ENCODE measurements at regions not wholly inside any gene's neighbourhood (a gene's known extent, or its start where the extent isn't known, plus 50 kb on each side); places are given as distances from the start of the nearest gene placed in this dataset.

DNA sequence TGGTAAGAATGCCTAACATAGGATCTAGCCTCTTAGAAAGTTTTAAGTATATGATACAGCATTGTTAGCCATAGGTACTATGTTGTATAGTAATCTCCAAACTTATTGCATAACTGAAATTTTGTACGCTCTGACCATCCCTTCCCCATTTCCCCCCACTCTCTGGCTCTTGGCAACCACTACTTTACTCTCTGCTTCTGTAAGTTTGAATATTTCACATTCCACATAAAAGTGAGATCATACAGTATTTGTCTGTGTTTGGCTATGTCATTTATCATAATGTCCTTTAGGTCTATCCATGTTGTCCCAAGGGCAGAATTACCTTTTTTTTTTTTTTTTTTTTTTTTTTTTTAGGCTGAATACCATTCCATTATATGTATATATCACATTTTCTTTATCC, 396.9 kb downstream of the DLEU7 start:
- Histone ChIP-seq H3K36me3 (ENCODE audit: low read length) (no peaks in the 10 kb centered on the region), H3K9me3 (ENCODE audit: insufficient read depth, low read length) (no peaks in the 10 kb centered on the region), H4K20me1 (ENCODE audit: low read depth, low read length) (no peaks in the 10 kb centered on the region), H3K9me2 (replicated peaks; ENCODE audit: insufficient read depth, low read length) (no peaks in the 10 kb centered on the region), H3K27me3 (ENCODE audit: low read length) (no peaks in the 10 kb centered on the region), H3K4me2 (ENCODE audit: low read depth, low read length, poor library complexity, severe bottlenecking) (no peak overlapping the region), H2AFZ (ENCODE audit: low read depth, low read length, severe bottlenecking) (no peak overlapping the region), H3K4me3 (ENCODE audit: insufficient read depth, low read length, poor library complexity, severe bottlenecking) (no peak overlapping the region), H3K9ac (ENCODE audit: low read length) (no peak overlapping the region), H3K27ac (ENCODE audit: low read depth, low read length) (no peak overlapping the region), H3F3A (ENCODE audit: insufficient read depth) (no peaks in the 10 kb centered on the region), H3K79me2 (ENCODE audit: insufficient read depth, low read length) (no peaks in the 10 kb centered on the region)
- TF ChIP-seq, protein P1, sequence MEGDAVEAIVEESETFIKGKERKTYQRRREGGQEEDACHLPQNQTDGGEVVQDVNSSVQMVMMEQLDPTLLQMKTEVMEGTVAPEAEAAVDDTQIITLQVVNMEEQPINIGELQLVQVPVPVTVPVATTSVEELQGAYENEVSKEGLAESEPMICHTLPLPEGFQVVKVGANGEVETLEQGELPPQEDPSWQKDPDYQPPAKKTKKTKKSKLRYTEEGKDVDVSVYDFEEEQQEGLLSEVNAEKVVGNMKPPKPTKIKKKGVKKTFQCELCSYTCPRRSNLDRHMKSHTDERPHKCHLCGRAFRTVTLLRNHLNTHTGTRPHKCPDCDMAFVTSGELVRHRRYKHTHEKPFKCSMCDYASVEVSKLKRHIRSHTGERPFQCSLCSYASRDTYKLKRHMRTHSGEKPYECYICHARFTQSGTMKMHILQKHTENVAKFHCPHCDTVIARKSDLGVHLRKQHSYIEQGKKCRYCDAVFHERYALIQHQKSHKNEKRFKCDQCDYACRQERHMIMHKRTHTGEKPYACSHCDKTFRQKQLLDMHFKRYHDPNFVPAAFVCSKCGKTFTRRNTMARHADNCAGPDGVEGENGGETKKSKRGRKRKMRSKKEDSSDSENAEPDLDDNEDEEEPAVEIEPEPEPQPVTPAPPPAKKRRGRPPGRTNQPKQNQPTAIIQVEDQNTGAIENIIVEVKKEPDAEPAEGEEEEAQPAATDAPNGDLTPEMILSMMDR (IDR thresholded peaks at IDR 0.05; ENCODE audit: insufficient read depth, low read length, poor library complexity, severe bottlenecking): no peak
- TF ChIP-seq EZH2phosphoT487 (conservative IDR thresholded peaks at IDR 0.05; ENCODE audit: low read length): no peak

DNA sequence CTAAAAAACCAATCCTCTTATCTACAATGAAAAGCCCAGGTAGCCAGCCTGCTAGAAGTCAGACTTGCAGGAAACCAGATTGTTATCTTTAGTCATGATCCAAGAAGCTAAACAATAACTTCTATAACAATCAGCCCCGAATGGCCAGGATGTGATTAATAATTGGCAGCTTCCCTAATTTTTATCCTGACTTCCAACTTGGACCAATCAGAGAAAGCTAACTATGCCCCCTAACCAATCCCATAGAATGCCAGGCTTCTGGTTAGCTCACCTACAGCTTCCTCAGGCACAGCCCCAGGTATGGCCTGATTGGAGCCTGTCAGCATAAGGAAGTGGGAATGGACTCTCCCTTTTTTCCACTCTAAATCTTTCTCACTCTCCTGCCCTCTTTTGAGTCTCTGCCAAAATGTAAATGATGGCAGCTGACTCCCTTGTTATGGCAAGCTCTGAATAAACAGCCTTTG, 394.9 kb downstream of the DLEU7 start:
- H3K27ac ChIP-seq (ENCODE audit: low read depth, low read length): no peak overlapping the region
- no peaks in the 10 kb centered on the region for H3K36me3 ChIP-seq (ENCODE audit: low read length)
- no peaks in the 10 kb centered on the region for H3K79me2 ChIP-seq (ENCODE audit: insufficient read depth, low read length)
- no peaks in the 10 kb centered on the region for H3F3A ChIP-seq (ENCODE audit: insufficient read depth)
- H3K27me3 ChIP-seq (ENCODE audit: low read length): no peaks in the 10 kb centered on the region
- no peaks in the 10 kb centered on the region for H4K20me1 ChIP-seq (ENCODE audit: low read depth, low read length)
- H3K9me2 ChIP-seq (replicated peaks; ENCODE audit: insufficient read depth, low read length): no peaks in the 10 kb centered on the region
- H3K9me3 ChIP-seq (ENCODE audit: insufficient read depth, low read length): no peaks in the 10 kb centered on the region
- H3K4me2 ChIP-seq (ENCODE audit: low read depth, low read length, poor library complexity, severe bottlenecking): no peak overlapping the region
- no peak overlapping the region for H3K9ac ChIP-seq (ENCODE audit: low read length)
- no peak overlapping the region for H2AFZ ChIP-seq (ENCODE audit: low read depth, low read length, severe bottlenecking)
- TF ChIP-seq, protein P1 (IDR thresholded peaks at IDR 0.05; ENCODE audit: insufficient read depth, low read length, poor library complexity, severe bottlenecking): no peak
- TF ChIP-seq EZH2phosphoT487 (conservative IDR thresholded peaks at IDR 0.05; ENCODE audit: low read length): no peak
- no peak overlapping the region for H3K4me3 ChIP-seq (ENCODE audit: insufficient read depth, low read length, poor library complexity, severe bottlenecking)

DNA sequence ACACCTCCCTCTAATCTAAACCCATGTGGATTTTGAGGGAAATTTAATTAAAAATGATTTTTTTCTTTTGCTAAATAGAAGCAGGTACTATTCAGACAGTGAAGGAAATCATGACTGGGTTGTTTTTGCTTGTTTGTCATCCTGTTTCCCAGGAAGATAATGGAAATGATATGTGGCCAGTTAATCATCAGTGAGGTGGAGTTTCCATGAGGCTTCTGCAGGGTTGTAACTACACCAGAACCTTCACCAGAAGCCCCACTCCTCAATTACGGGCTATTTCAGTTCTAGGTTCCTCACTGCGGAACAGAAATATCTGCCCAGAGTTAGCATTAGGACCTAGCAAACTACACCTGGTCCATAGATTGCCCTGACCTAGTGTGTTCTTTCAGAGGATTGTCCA, 394.0 kb downstream of the DLEU7 start:
- Histone ChIP-seq H3F3A (ENCODE audit: insufficient read depth) (no peaks in the 10 kb centered on the region), H3K27me3 (ENCODE audit: low read length) (no peaks in the 10 kb centered on the region), H3K79me2 (ENCODE audit: insufficient read depth, low read length) (no peaks in the 10 kb centered on the region), H3K27ac (ENCODE audit: low read depth, low read length) (no peak overlapping the region), H3K4me2 (ENCODE audit: low read depth, low read length, poor library complexity, severe bottlenecking) (no peak overlapping the region), H3K4me3 (ENCODE audit: insufficient read depth, low read length, poor library complexity, severe bottlenecking) (no peak overlapping the region), H3K9ac (ENCODE audit: low read length) (no peak overlapping the region), H4K20me1 (ENCODE audit: low read depth, low read length) (no peaks in the 10 kb centered on the region), H3K9me3 (ENCODE audit: insufficient read depth, low read length) (no peaks in the 10 kb centered on the region), H3K9me2 (replicated peaks; ENCODE audit: insufficient read depth, low read length) (no peaks in the 10 kb centered on the region), H2AFZ (ENCODE audit: low read depth, low read length, severe bottlenecking) (no peak overlapping the region), H3K36me3 (ENCODE audit: low read length) (no peaks in the 10 kb centered on the region)
- TF ChIP-seq EZH2phosphoT487 (conservative IDR thresholded peaks at IDR 0.05; ENCODE audit: low read length): no peak

DNA sequence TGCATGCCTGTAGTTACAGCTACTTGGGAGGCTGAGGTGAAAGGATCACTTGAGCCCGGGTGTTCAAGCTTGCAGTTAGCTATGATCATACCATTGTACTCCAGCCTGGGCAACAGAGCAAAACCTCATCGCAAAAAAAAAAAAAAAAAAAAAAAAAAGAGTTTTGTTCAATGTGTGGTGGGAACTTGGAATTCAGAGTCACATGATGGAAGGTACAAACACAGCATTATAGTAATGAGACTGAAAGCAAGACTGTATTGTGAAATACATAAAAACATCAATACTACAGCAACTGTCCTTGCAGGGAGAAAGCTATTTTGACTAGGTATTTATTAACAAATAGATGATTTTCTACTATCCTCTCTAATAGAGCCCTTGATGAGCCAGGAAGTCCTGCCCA, 393.2 kb downstream of the DLEU7 start:
- H3K4me2 ChIP-seq (ENCODE audit: low read depth, low read length, poor library complexity, severe bottlenecking): no peak overlapping the region
- no peak for TF ChIP-seq EZH2phosphoT487 (conservative IDR thresholded peaks at IDR 0.05; ENCODE audit: low read length)
- TF ChIP-seq, protein P1 (IDR thresholded peaks at IDR 0.05; ENCODE audit: insufficient read depth, low read length, poor library complexity, severe bottlenecking): no peak
- no peaks in the 10 kb centered on the region for H3K9me2 ChIP-seq (replicated peaks; ENCODE audit: insufficient read depth, low read length)
- H4K20me1 ChIP-seq (ENCODE audit: low read depth, low read length): no peaks in the 10 kb centered on the region
- H2AFZ ChIP-seq (ENCODE audit: low read depth, low read length, severe bottlenecking): no peak overlapping the region
- no peaks in the 10 kb centered on the region for H3K27me3 ChIP-seq (ENCODE audit: low read length)
- no peak overlapping the region for H3K9ac ChIP-seq (ENCODE audit: low read length)
- H3K36me3 ChIP-seq (ENCODE audit: low read length): no peaks in the 10 kb centered on the region
- no peaks in the 10 kb centered on the region for H3K9me3 ChIP-seq (ENCODE audit: insufficient read depth, low read length)
- no peaks in the 10 kb centered on the region for H3K79me2 ChIP-seq (ENCODE audit: insufficient read depth, low read length)
- H3F3A ChIP-seq (ENCODE audit: insufficient read depth): no peaks in the 10 kb centered on the region
- no peak overlapping the region for H3K4me3 ChIP-seq (ENCODE audit: insufficient read depth, low read length, poor library complexity, severe bottlenecking)
- H3K27ac ChIP-seq (ENCODE audit: low read depth, low read length): no peak overlapping the region

Measured in SU-DHL-6 (cell line).